Panc1 (cell line): ENCODE measurements at regions not wholly inside any gene's neighbourhood (a gene's known extent, or its start where the extent isn't known, plus 50 kb on each side); places are given as distances from the start of the nearest gene placed in this dataset.

Source experiments
- CTCF ChIP-seq: fragments of 450-650 bp; IDR thresholded peaks from 2 replicates; pipeline ENCODE4 v1.5.1; 2017; ENCODE audit warnings: mild to moderate bottlenecking
- POLR2AphosphoS5 ChIP-seq: IDR thresholded peaks from 2 replicates; pipeline ENCODE4 v1.6.1; 2012; ENCODE audit warnings: mild to moderate bottlenecking, low read depth, low read length, moderate library complexity
- REST ChIP-seq, 2 experiments: IDR thresholded peaks; 2 replicates each; pipeline ENCODE4 v1.6.1; 2011 to 2012; ENCODE audit warnings: low read depth in 2 of 2, control low read depth in 1 of 2, low read length in 1 of 2, mild to moderate bottlenecking in 1 of 2, moderate library complexity in 1 of 2; ENCODE audit not compliant: insufficient read depth in 1 of 2
- SIN3A ChIP-seq: IDR thresholded peaks from 2 replicates; pipeline ENCODE4 v1.6.1; 2012; ENCODE audit warnings: low read depth, mild to moderate bottlenecking, low read length, moderate library complexity, borderline replicate concordance; ENCODE audit not compliant: insufficient read depth

- no peak for TF ChIP-seq CTCF
- no peak for TF ChIP-seq POLR2AphosphoS5
- TF ChIP-seq REST (IDR thresholded peaks at IDR 0.05; ENCODE audit: insufficient read depth in 1 of 2, low read depth in 2 of 2, low read length in 1 of 2) = no peak
- TF ChIP-seq SIN3A = no peak
Observed at GRCh38 chr3:70763894-70764293, 451.5 kb upstream of the MDFIC2 start.
